IMR-90 (cell line): ENCODE measurements at regions not wholly inside any gene's neighbourhood (a gene's known extent, or its start where the extent isn't known, plus 50 kb on each side); places are given as distances from the start of the nearest gene placed in this dataset.

Source experiments
- BHLHE40 ChIP-seq: fragments of 150-350 bp; IDR thresholded peaks from 2 replicates; pipeline ENCODE4 v1.6.1; 2016; ENCODE audit warnings: mild to moderate bottlenecking, low read depth, low read length
- CEBPB ChIP-seq: IDR thresholded peaks from 2 replicates; pipeline ENCODE4 v1.6.1; 2012; ENCODE audit warnings: low read depth, low read length, improper control_type of control experiment
- CHD1 ChIP-seq: IDR thresholded peaks from 2 replicates; pipeline ENCODE4 v1.6.1; 2012; ENCODE audit warnings: low read depth, low read length, improper control_type of control experiment
- CTCF ChIP-seq: conservative IDR thresholded peaks from 2 replicates; pipeline ENCODE4 v1.5.1; 2012; ENCODE audit warnings: mild to moderate bottlenecking, low read depth, low read length, improper control_type of control experiment
- ELK1 ChIP-seq: fragments of 150-350 bp; IDR thresholded peaks from 2 replicates; pipeline ENCODE4 v1.6.1; 2016; ENCODE audit warnings: low read depth, mild to moderate bottlenecking, low read length, moderate library complexity, borderline replicate concordance
- MAFK ChIP-seq: IDR thresholded peaks from 2 replicates; pipeline ENCODE4 v1.6.1; 2012; ENCODE audit warnings: low read depth, low read length, improper control_type of control experiment
- MAZ ChIP-seq: IDR thresholded peaks from 2 replicates; pipeline ENCODE4 v1.6.1; 2012; ENCODE audit warnings: low read depth, mild to moderate bottlenecking, low read length, improper control_type of control experiment, moderate library complexity, borderline replicate concordance
- MXI1 ChIP-seq: IDR thresholded peaks from 2 replicates; pipeline ENCODE4 v1.6.1; 2012; ENCODE audit warnings: low read depth, mild to moderate bottlenecking, low read length, moderate library complexity, borderline replicate concordance
- POLR2A ChIP-seq: IDR thresholded peaks from 2 replicates; pipeline ENCODE4 v1.6.1; 2012; ENCODE audit warnings: mild to moderate bottlenecking, low read depth, low read length
- RAD21 ChIP-seq: IDR thresholded peaks from 2 replicates; pipeline ENCODE4 v1.6.1; 2012; ENCODE audit warnings: low read length, improper control_type of control experiment
- RCOR1 ChIP-seq: IDR thresholded peaks from 2 replicates; pipeline ENCODE4 v1.6.1; 2012; ENCODE audit warnings: mild to moderate bottlenecking, low read length, improper control_type of control experiment; ENCODE audit not compliant: insufficient replicate concordance
- RFX5 ChIP-seq: IDR thresholded peaks from 2 replicates; pipeline ENCODE4 v1.8.0; 2012; ENCODE audit warnings: low read depth, mild to moderate bottlenecking, low read length, moderate library complexity
- USF2 ChIP-seq: fragments of 150-350 bp; IDR thresholded peaks from 2 replicates; pipeline ENCODE4 v1.6.1; 2017; ENCODE audit warnings: mild to moderate bottlenecking, antibody characterized with exemption, low read length, low read depth

GRCh38 chr1:218754477-218754876 lies 409.3 kb downstream of the TGFB2 start:
- TF ChIP-seq RFX5 (no peak), CTCF (no peak), USF2 (no peak), MXI1 (no peak), POLR2A (no peak), CEBPB (no peak), RAD21 (no peak), RCOR1 (no peak), ELK1 (no peak), CHD1 (no peak), MAFK (no peak), MAZ (no peak), BHLHE40 (no peak)
